ENCODE measurements at regions not wholly inside any gene's neighbourhood (a gene's known extent, or its start where the extent isn't known, plus 50 kb on each side); places are given as distances from the start of the nearest gene placed in this dataset.

- no peak for DNase-seq (ENCODE audit: low read depth in 1 of 2, low spot score in 1 of 2)
- in situ Hi-C loops (cut with HindIII; ENCODE audit: low pct_unique_long_range_greater_than_20kb, low sequenced_read_pairs): no loop called here
- TF ChIP-seq JUND (IDR thresholded peaks at IDR 0.05; ENCODE audit: low read depth): no peak
Observed at GRCh38 chr1:219371471-219371870, 197.8 kb downstream of the LYPLAL1 start.

- TF ChIP-seq JUND (IDR thresholded peaks at IDR 0.05; ENCODE audit: low read depth): no peak; the same call in 1 of the 2 replicates
- peak in 1 of 2 experiments; percentile 25 for DNase-seq (ENCODE audit: low read depth in 1 of 2, low spot score in 1 of 2)
- in situ Hi-C loops (cut with HindIII; ENCODE audit: low pct_unique_long_range_greater_than_20kb, low sequenced_read_pairs): no loop called here
Observed at GRCh38 chr1:219367496-219367895, 193.8 kb downstream of the LYPLAL1 start.

DNA sequence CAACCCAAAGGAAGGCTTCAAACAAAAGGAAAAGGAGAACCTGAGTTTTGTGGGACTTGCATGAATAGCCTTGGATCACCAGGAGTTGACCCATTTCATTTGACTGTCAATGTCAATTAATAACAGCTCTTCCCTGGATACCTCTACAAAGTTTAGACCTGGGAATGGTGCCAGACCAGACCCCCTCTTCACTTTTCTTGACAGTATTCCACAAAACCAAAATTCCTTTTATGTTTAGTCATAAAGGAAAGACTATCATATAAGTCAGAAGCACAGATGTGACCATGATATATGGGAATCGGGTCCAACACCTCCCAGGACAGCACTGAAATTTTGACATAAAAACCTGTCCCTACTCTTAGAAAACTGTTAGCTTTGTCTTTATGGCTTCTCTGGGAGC lies 191.8 kb downstream of the LYPLAL1 start:
- no peak for DNase-seq (ENCODE audit: low read depth in 1 of 2, low spot score in 1 of 2)
- in situ Hi-C loops (cut with HindIII; ENCODE audit: low pct_unique_long_range_greater_than_20kb, low sequenced_read_pairs): no loop called here
- TF ChIP-seq JUND (IDR thresholded peaks at IDR 0.05; ENCODE audit: low read depth): no peak

DNA sequence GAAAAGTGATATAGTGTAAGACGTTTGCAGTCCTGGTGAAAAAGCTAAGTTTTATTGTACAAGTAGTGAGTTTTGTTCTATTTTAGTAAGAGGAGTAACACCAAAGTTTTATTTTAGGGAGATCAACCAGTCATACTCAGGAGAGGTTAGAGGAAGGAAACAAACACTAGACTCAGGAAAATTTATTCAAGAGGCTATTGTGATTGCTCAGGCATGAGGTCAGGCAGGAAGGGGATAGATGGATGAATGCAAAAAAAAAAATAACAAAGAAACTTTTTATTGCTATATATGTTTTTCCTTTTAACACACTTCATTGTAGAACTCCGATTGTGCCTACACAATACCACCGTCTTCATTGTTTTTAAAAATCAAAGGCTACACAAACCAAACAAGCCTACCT lies 189.0 kb downstream of the LYPLAL1 start:
- TF ChIP-seq JUND (IDR thresholded peaks at IDR 0.05; ENCODE audit: low read depth): no peak
- in situ Hi-C loops (cut with HindIII; ENCODE audit: low pct_unique_long_range_greater_than_20kb, low sequenced_read_pairs): no loop called here
- no peak for DNase-seq (ENCODE audit: low read depth in 1 of 2, low spot score in 1 of 2)

- TF ChIP-seq JUND (IDR thresholded peaks at IDR 0.05; ENCODE audit: low read depth): no peak; the same call in 1 of the 2 replicates
- in situ Hi-C loops (cut with HindIII; ENCODE audit: low pct_unique_long_range_greater_than_20kb, low sequenced_read_pairs): no loop called here
- DNase-seq (ENCODE audit: low read depth in 1 of 2, low spot score in 1 of 2): no peak
Observed at GRCh38 chr1:219359126-219359525, 185.4 kb downstream of the LYPLAL1 start.

DNA sequence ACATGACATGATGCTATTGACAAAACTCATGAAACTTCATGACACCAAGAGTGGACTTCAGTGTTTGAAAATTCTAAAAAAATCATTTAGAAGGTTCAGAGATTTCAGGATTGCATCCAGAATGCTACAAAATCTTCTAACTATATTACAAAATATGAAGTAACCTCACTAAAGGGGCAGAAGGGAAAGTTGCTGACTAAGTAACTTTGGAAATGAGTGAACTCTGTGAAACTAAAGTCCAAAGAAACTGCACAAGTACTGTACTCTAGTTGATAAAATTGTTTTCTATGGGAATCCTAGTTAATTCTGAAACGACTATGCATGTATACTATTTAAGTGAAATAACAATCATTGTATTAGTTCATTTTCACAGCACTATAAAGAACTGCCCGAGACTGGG lies 184.4 kb downstream of the LYPLAL1 start:
- in situ Hi-C loops (cut with HindIII; ENCODE audit: low pct_unique_long_range_greater_than_20kb, low sequenced_read_pairs): no loop called here
- DNase-seq (ENCODE audit: low read depth in 1 of 2, low spot score in 1 of 2): no peak
- TF ChIP-seq JUND (IDR thresholded peaks at IDR 0.05; ENCODE audit: low read depth): no peak

GRCh38 chr1:219354962-219355361 lies 181.3 kb downstream of the LYPLAL1 start:
- in situ Hi-C loops (cut with HindIII; ENCODE audit: low pct_unique_long_range_greater_than_20kb, low sequenced_read_pairs): no loop called here
- no peak for DNase-seq (ENCODE audit: low read depth in 1 of 2, low spot score in 1 of 2)
- no peak for TF ChIP-seq JUND (IDR thresholded peaks at IDR 0.05; ENCODE audit: low read depth)

- DNase-seq (ENCODE audit: low read depth in 1 of 2, low spot score in 1 of 2): no peak
- in situ Hi-C loops (cut with HindIII; ENCODE audit: low pct_unique_long_range_greater_than_20kb, low sequenced_read_pairs): no loop called here
- no peak for TF ChIP-seq JUND (IDR thresholded peaks at IDR 0.05; ENCODE audit: low read depth)
Observed at GRCh38 chr1:219352961-219353651, 179.4 kb downstream of the LYPLAL1 start.

- no peak for DNase-seq (ENCODE audit: low read depth in 1 of 2, low spot score in 1 of 2)
- in situ Hi-C loops (cut with HindIII; ENCODE audit: low pct_unique_long_range_greater_than_20kb, low sequenced_read_pairs): no loop called here
- TF ChIP-seq JUND (IDR thresholded peaks at IDR 0.05; ENCODE audit: low read depth): no peak
Observed at GRCh38 chr1:219350172-219350931, 176.7 kb downstream of the LYPLAL1 start.

DNA sequence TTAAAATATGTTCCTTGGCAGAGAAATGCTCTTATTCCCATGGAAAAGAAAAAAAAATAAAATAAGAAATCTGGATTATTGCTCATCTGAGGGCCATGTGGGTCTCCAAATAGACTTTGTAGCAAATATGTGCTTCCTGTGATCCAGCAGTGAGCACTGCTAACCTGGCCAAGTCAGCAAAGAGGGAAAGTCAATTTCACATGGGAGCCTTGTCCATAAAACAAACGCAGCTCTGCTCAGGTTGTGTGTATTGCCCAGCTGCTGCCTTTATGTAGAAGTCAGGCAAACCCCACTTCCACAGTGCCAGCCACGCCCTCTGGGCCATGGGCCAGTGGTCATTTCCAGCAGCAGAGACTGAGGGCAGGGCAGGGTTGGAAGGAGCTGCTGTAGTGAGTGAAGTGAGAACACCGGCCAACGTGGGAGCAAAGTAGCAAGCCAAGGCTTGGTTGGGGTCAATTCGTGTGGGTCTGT lies 174.3 kb downstream of the LYPLAL1 start:
- DNase-seq (ENCODE audit: low read depth in 1 of 2, low spot score in 1 of 2): no peak
- in situ Hi-C loops (cut with HindIII; ENCODE audit: low pct_unique_long_range_greater_than_20kb, low sequenced_read_pairs): no loop called here
- TF ChIP-seq JUND (IDR thresholded peaks at IDR 0.05; ENCODE audit: low read depth): no peak

GRCh38 chr1:219347376-219347775 lies 173.7 kb downstream of the LYPLAL1 start:
- no peak for TF ChIP-seq JUND (IDR thresholded peaks at IDR 0.05; ENCODE audit: low read depth)
- in situ Hi-C loops (cut with HindIII; ENCODE audit: low pct_unique_long_range_greater_than_20kb, low sequenced_read_pairs): no loop called here
- DNase-seq (ENCODE audit: low read depth in 1 of 2, low spot score in 1 of 2): no peak

DNA sequence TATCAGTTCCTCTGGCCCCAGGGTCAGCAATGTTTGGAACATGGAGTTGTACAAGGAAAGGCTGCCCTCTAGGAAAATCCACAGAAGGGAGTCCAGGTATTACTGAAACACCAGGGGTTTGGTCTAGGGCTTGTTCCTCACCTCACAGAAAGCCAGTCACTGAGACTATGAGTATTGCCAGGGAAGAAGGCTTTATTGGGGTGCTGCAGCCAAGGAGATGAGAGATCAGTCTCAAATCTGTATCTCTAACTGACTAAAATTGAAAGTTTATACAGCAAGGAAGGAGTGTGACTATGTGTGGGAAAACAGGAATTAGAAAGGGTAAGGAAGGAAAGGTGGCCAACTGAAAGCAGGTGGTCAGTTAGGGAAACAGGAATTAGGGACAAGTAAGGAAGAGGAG lies 172.3 kb downstream of the LYPLAL1 start:
- TF ChIP-seq JUND (IDR thresholded peaks at IDR 0.05; ENCODE audit: low read depth): no peak
- in situ Hi-C loops (cut with HindIII; ENCODE audit: low pct_unique_long_range_greater_than_20kb, low sequenced_read_pairs): no loop called here

GRCh38 chr1:219342836-219343235 lies 169.2 kb downstream of the LYPLAL1 start:
- in situ Hi-C loops (cut with HindIII; ENCODE audit: low pct_unique_long_range_greater_than_20kb, low sequenced_read_pairs): no loop called here
- TF ChIP-seq JUND (IDR thresholded peaks at IDR 0.05; ENCODE audit: low read depth): no peak
- no peak for DNase-seq (ENCODE audit: low read depth in 1 of 2, low spot score in 1 of 2)

More for the DNA sequence above, 172.3 kb downstream of the LYPLAL1 start:
- DNase-seq (ENCODE audit: low read depth in 1 of 2, low spot score in 1 of 2): no peak
